H1 (cell line): ENCODE measurements at regions not wholly inside any gene's neighbourhood (a gene's known extent, or its start where the extent isn't known, plus 50 kb on each side); places are given as distances from the start of the nearest gene placed in this dataset.

Experiments used
- CTCF ChIA-PET: fragments of 300-600 bp; sonication (Branson Sonifier 250); formaldehyde crosslinking; loops from one replicate; lab custom pipeline; 2021; ENCODE audit not compliant: partially characterized antibody; lab: Charles Lee
- POLR2A ChIA-PET: fragments of 300-600 bp; sonication (Branson Sonifier 250); formaldehyde crosslinking; loops from one replicate; lab custom pipeline; 2021; ENCODE audit warnings: inconsistent platforms; ENCODE audit not compliant: partially characterized antibody; lab: Charles Lee
- DNase-seq, 2 experiments: peaks; one replicate each; pipeline versions ENCODE4 v3.0.0 to v3.0.0-alpha.2; 2010 to 2022; ENCODE audit warnings: low spot score in 2 of 2, low read depth in 1 of 2, mixed read lengths in 1 of 2
- FAIRE-seq: peaks from 2 replicates; lab custom pipeline; 2011; peaks lifted over from hg19 to GRCh38; lab: Jason Lieb, UNC
- H2AFZ ChIP-seq: 2 replicates; pipeline ENCODE4 v1.8.1; 2012; ENCODE audit warnings: low read length, inconsistent platforms
- H2AK5ac ChIP-seq: 2 replicates; pipeline ENCODE4 v1.6.1; 2013; ENCODE audit warnings: low read depth, low read length
- H2BK120ac ChIP-seq: replicated peaks from 2 replicates; pipeline ENCODE3; 2013; ENCODE audit warnings: low read depth, low read length, inconsistent platforms
- H2BK12ac ChIP-seq: 2 replicates; pipeline ENCODE4 v1.6.1; 2013; ENCODE audit warnings: low read depth, low read length
- H2BK15ac ChIP-seq: 2 replicates; pipeline ENCODE4 v1.6.1; 2013; ENCODE audit warnings: low read length
- H2BK20ac ChIP-seq: 2 replicates; pipeline ENCODE4 v1.6.1; 2013; ENCODE audit warnings: low read length
- H2BK5ac ChIP-seq: 2 replicates; pipeline ENCODE4 v1.6.1; 2013; ENCODE audit warnings: low read depth, low read length
- H3K14ac ChIP-seq: 2 replicates; pipeline ENCODE4 v1.6.1; 2013; ENCODE audit warnings: inconsistent platforms; ENCODE audit not compliant: insufficient read length
- H3K18ac ChIP-seq: 2 replicates; pipeline ENCODE4 v1.6.1; 2013; ENCODE audit warnings: low read length; ENCODE audit errors: extremely low read depth
- H3K23ac ChIP-seq: 2 replicates; pipeline ENCODE4 v1.6.1; 2013; ENCODE audit warnings: inconsistent platforms; ENCODE audit not compliant: insufficient read length
- H3K23me2 ChIP-seq: 2 replicates; pipeline ENCODE4 v1.6.1; 2013; ENCODE audit warnings: low read depth, low read length
- H3K27ac ChIP-seq: 2 replicates; pipeline ENCODE4 v1.6.1; 2011; ENCODE audit warnings: low read depth, low read length, inconsistent platforms
- H3K27me3 ChIP-seq, 4 experiments: replicated peaks in 1 of 4; 1 replicate in 1 of 4; 2 replicates in 3 of 4; pipeline versions ENCODE4 v1.6.1 to v1.8.1; 2011 to 2013; ENCODE audit warnings: low read length in 3 of 4, mild to moderate bottlenecking in 3 of 4, inconsistent platforms in 2 of 4, mixed read lengths in 2 of 4, moderate library complexity in 1 of 4; ENCODE audit not compliant: control insufficient read depth in 3 of 4, insufficient read depth in 3 of 4; ENCODE audit errors: extremely low read depth in 1 of 4
- H3K36me3 ChIP-seq, 4 experiments: 2 replicates each; pipeline versions ENCODE4 v1.6.1 to v1.8.1; 2011 to 2013; ENCODE audit warnings: mild to moderate bottlenecking in 4 of 4, low read length in 3 of 4, moderate library complexity in 2 of 4, control low read depth in 1 of 4, inconsistent platforms in 1 of 4; ENCODE audit not compliant: insufficient read depth in 4 of 4, control insufficient read depth in 2 of 4
- H3K4ac ChIP-seq: replicated peaks from 2 replicates; pipeline ENCODE3; 2013; ENCODE audit warnings: low read length, low read depth, mixed read lengths, inconsistent platforms; ENCODE audit not compliant: insufficient read length
- H3K4me1 ChIP-seq, 4 experiments: replicated peaks in 1 of 4; 1 replicate in 1 of 4; 2 replicates in 3 of 4; pipeline versions ENCODE4 v1.6.1 to v1.8.1; 2011 to 2013; ENCODE audit warnings: low read length in 3 of 4, inconsistent platforms in 2 of 4, mixed read lengths in 1 of 4; ENCODE audit not compliant: insufficient read depth in 4 of 4, control insufficient read depth in 3 of 4
- H3K4me2 ChIP-seq, 2 experiments: 2 replicates each; pipeline versions ENCODE4 v1.6.1 to v1.8.1; 2011 to 2013; ENCODE audit warnings: low read depth in 2 of 2, low read length in 2 of 2, control low read depth in 1 of 2, inconsistent platforms in 1 of 2, mild to moderate bottlenecking in 1 of 2; ENCODE audit not compliant: insufficient read depth in 1 of 2
- H3K4me3 ChIP-seq, 4 experiments: fragments of 200-600, 300-600 bp in 1 of 4; sonication (generic), shearing (Covaris generic), sonication (Bioruptor Twin) in 1 of 4; 2 replicates each; pipeline versions ENCODE4 v1.5.1 to v1.8.1; 2011 to 2016; ENCODE audit warnings: low read length in 4 of 4, low read depth in 3 of 4, control low read depth in 2 of 4, inconsistent platforms in 2 of 4, mild to moderate bottlenecking in 2 of 4, mixed read lengths in 1 of 4, moderate library complexity in 1 of 4; ENCODE audit not compliant: insufficient read depth in 2 of 4; ENCODE audit errors: extremely low read depth in 1 of 4
- H3K56ac ChIP-seq: replicated peaks from 2 replicates; pipeline ENCODE3; 2013; ENCODE audit warnings: low read depth, mild to moderate bottlenecking, mixed read lengths, low read length, inconsistent platforms; ENCODE audit not compliant: insufficient read length
- H3K79me1 ChIP-seq: 2 replicates; pipeline ENCODE4 v1.6.1; 2013; ENCODE audit warnings: low read depth, low read length, control low read depth
- H3K79me2 ChIP-seq, 2 experiments: 2 replicates each; pipeline versions ENCODE4 v1.6.1 to v1.8.1; 2012 to 2013; ENCODE audit warnings: low read length in 2 of 2, mild to moderate bottlenecking in 2 of 2, inconsistent platforms in 1 of 2; ENCODE audit not compliant: insufficient read depth in 2 of 2, control insufficient read depth in 1 of 2
- H3K9ac ChIP-seq, 4 experiments: replicated peaks in 1 of 4; 1 replicate in 1 of 4; 2 replicates in 3 of 4; pipeline versions ENCODE4 v1.6.1 to v1.8.1; 2011 to 2013; ENCODE audit warnings: low read depth in 3 of 4, low read length in 3 of 4, control low read depth in 2 of 4, mild to moderate bottlenecking in 2 of 4, moderate library complexity in 2 of 4, inconsistent platforms in 1 of 4; ENCODE audit errors: extremely low read depth in 1 of 4
- H3K9me3 ChIP-seq, 2 experiments: 2 replicates each; pipeline versions ENCODE4 v1.6.1 to v1.8.1; 2012 to 2013; ENCODE audit warnings: mild to moderate bottlenecking in 2 of 2, moderate library complexity in 2 of 2, control low read depth in 1 of 2, inconsistent platforms in 1 of 2, low read depth in 1 of 2, low read length in 1 of 2, mixed read lengths in 1 of 2; ENCODE audit not compliant: insufficient read depth in 2 of 2
- H4K20me1 ChIP-seq, 2 experiments: replicated peaks in 1 of 2; 2 replicates each; pipeline versions ENCODE3 to v1.8.1; 2011 to 2013; ENCODE audit warnings: inconsistent platforms in 2 of 2, low read length in 2 of 2, mild to moderate bottlenecking in 1 of 2; ENCODE audit not compliant: insufficient read depth in 2 of 2, control insufficient read depth in 1 of 2
- H4K5ac ChIP-seq: 2 replicates; pipeline ENCODE4 v1.6.1; 2013; ENCODE audit warnings: low read length, low read depth, mixed read lengths, inconsistent platforms; ENCODE audit not compliant: insufficient read length
- H4K8ac ChIP-seq: 2 replicates; pipeline ENCODE4 v1.8.0; 2013; ENCODE audit warnings: mild to moderate bottlenecking, moderate library complexity, low read length, inconsistent platforms; ENCODE audit not compliant: insufficient read depth; ENCODE audit errors: extremely low read depth
- H4K91ac ChIP-seq: replicated peaks from 2 replicates; pipeline ENCODE3; 2013; ENCODE audit warnings: low read length, mixed read lengths, inconsistent platforms; ENCODE audit not compliant: insufficient read length
- CBX8 ChIP-seq: fragments of 300-800, 300-1000 bp; sonication (generic); IDR thresholded peaks from 2 replicates; pipeline ENCODE4 v1.7.1; 2016; ENCODE audit warnings: low read depth, low read length, borderline replicate concordance
- CHD1 ChIP-seq: IDR thresholded peaks from 2 replicates; pipeline ENCODE4 v1.6.1; 2012; ENCODE audit warnings: low read depth, low read length, improper control_type of control experiment
- CHD2 ChIP-seq: IDR thresholded peaks from 2 replicates; pipeline ENCODE4 v1.6.1; 2012; ENCODE audit warnings: low read length, improper control_type of control experiment
- FOSL1 ChIP-seq: IDR thresholded peaks from 2 replicates; pipeline ENCODE4 v1.6.1; 2011; ENCODE audit warnings: mild to moderate bottlenecking, low read depth, low read length, moderate library complexity; ENCODE audit not compliant: insufficient read depth
- GABPA ChIP-seq: IDR thresholded peaks from 2 replicates; pipeline ENCODE4 v1.6.1; 2011; ENCODE audit warnings: mild to moderate bottlenecking, low read length, moderate library complexity, borderline replicate concordance; ENCODE audit not compliant: insufficient read depth
- HDAC2 ChIP-seq, 2 experiments: fragments of 300-600 bp in 1 of 2; sonication (generic) in 1 of 2; IDR thresholded peaks; 2 replicates each; pipeline ENCODE4 v1.6.1; 2011 to 2012; ENCODE audit warnings: low read depth in 2 of 2, low read length in 2 of 2, mild to moderate bottlenecking in 2 of 2, moderate library complexity in 2 of 2, borderline replicate concordance in 1 of 2, inconsistent platforms in 1 of 2
- PHF8 ChIP-seq: fragments of 200-600 bp; sonication (generic); conservative IDR thresholded peaks from 2 replicates; pipeline ENCODE4 v1.7.1; 2012; ENCODE audit warnings: low read depth, mild to moderate bottlenecking, inconsistent platforms, low read length, moderate library complexity
- SIRT6 ChIP-seq: IDR thresholded peaks from one replicate; pipeline ENCODE4 v1.7.1; 2012; ENCODE audit warnings: low read length, inconsistent platforms
- SP1 ChIP-seq: IDR thresholded peaks from 2 replicates; pipeline ENCODE4 v1.6.1; 2011; ENCODE audit warnings: low read depth, low read length
- SP4 ChIP-seq: IDR thresholded peaks from 2 replicates; pipeline ENCODE4 v1.6.1; 2012; ENCODE audit warnings: low read length, inconsistent platforms
- SRF ChIP-seq: IDR thresholded peaks from 2 replicates; pipeline ENCODE4 v1.6.1; 2011; ENCODE audit warnings: mild to moderate bottlenecking, low read depth, low read length, moderate library complexity
- TBP ChIP-seq: IDR thresholded peaks from 2 replicates; pipeline ENCODE4 v1.6.1; 2011; ENCODE audit warnings: low read depth, low read length, improper control_type of control experiment
- WGBS, 2 experiments: shearing (Covaris generic) in 1 of 2; methylation state at CpG; one replicate each; pipeline versions ENCODE4 v1.1.6 to v1.1.7; 2013 to 2015; ENCODE audit warnings: low lambda C conversion rate in 2 of 2, mixed read lengths in 2 of 2, inconsistent platforms in 1 of 2, low coverage in 1 of 2, missing lambda C conversion rate in 1 of 2; ENCODE audit not compliant: insufficient replicate concordance in 2 of 2, insufficient coverage in 1 of 2, insufficient read length in 1 of 2; ENCODE audit errors: extremely low coverage in 1 of 2, missing lambda C conversion rate in 1 of 2; 5-methylcytosine and 5-hydroxymethylcytosine counted together
- TF ChIP-seq, protein P1 (sequence below): IDR thresholded peaks from 2 replicates; pipeline ENCODE4 v1.6.1; 2012; ENCODE audit warnings: low read length, inconsistent platforms

DNA sequence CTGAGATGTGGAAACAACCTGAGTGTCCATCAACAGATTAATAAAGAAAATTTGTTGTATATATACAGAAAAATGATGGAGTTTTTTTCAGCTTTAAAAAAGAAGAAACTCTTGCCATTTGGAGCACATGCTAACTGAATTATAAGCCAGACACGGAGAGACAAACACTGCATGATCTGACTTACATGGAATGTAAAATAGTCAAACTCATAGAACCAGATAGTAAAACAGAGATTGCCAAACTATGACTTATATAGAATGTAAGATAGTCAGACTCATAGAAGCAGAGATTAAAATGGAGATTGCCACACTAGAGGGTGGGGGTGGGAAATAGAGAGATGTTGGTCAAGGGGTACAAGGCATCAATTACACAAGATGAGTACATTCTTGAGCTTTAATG is 1786.6 kb downstream of the PLA2G4A start:
- Histone ChIP-seq H2BK120ac (no peak overlapping the region), H2BK5ac (no peak overlapping the region), H3K9me3 (no peaks in the 10 kb centered on the region), H2BK20ac (no peak overlapping the region), H2BK15ac (no peak overlapping the region), H3K4me1 (no peaks in the 10 kb centered on the region), H3K4me3 (no peak overlapping the region), H4K20me1 (no peaks in the 10 kb centered on the region), H3K9ac (no peak overlapping the region), H3K18ac (no peak overlapping the region), H2BK12ac (no peak overlapping the region), H3K23ac (no peak overlapping the region), H3K79me2 (no peaks in the 10 kb centered on the region), H3K27me3 (no peaks in the 10 kb centered on the region)
- POLR2A ChIA-PET, result no interaction called here
- CTCF ChIA-PET, result no interaction called here
- TF ChIP-seq CHD2 (no peak), TBP (no peak), PHF8 (no peak), SP4 (no peak), SRF (no peak), GABPA (no peak), FOSL1 (no peak), SIRT6 (no peak), SP1 (no peak), CBX8 (no peak), CHD1 (no peak), HDAC2 (IDR thresholded peaks at IDR 0.05; ENCODE audit: borderline replicate concordance in 1 of 2, low read depth in 2 of 2, low read length in 2 of 2) (no peak)
- TF ChIP-seq, protein P1, sequence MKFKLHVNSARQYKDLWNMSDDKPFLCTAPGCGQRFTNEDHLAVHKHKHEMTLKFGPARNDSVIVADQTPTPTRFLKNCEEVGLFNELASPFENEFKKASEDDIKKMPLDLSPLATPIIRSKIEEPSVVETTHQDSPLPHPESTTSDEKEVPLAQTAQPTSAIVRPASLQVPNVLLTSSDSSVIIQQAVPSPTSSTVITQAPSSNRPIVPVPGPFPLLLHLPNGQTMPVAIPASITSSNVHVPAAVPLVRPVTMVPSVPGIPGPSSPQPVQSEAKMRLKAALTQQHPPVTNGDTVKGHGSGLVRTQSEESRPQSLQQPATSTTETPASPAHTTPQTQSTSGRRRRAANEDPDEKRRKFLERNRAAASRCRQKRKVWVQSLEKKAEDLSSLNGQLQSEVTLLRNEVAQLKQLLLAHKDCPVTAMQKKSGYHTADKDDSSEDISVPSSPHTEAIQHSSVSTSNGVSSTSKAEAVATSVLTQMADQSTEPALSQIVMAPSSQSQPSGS, result no peak
- TF ChIP-seq, all 59 proteins: peak for 0
- no peaks in the 10 kb centered on the region for H3K79me1 ChIP-seq
- H4K8ac ChIP-seq, result no peak overlapping the region
- no peak overlapping the region for H2AK5ac ChIP-seq
- no peak for FAIRE-seq
- H3K4ac ChIP-seq, result no peak overlapping the region
- H3K4me2 ChIP-seq, result no peak overlapping the region
- no peak overlapping the region for H3K14ac ChIP-seq
- no peaks in the 10 kb centered on the region for H3K23me2 ChIP-seq
- H3K56ac ChIP-seq, result no peak overlapping the region
- no peak overlapping the region for H4K5ac ChIP-seq
- DNase-seq, result no peak
- H3K36me3 ChIP-seq, result no peaks in the 10 kb centered on the region
- no peak overlapping the region for H2AFZ ChIP-seq
- H4K91ac ChIP-seq, result no peak overlapping the region
- 88% methylated on average over 1 of the region's 1 CpG; no CpG with 5 or more reads in 1 of the 2 experiments for WGBS, 2 experiments
- no peak overlapping the region for H3K27ac ChIP-seq
